Rectal smooth muscle tissue (tissue), 1 donor: ENCODE measurements at regions not wholly inside any gene's neighbourhood (a gene's known extent, or its start where the extent isn't known, plus 50 kb on each side); places are given as distances from the start of the nearest gene placed in this dataset.

Source experiments
- H3K27ac ChIP-seq: one replicate; pipeline ENCODE4 v1.7.0; 2013; ENCODE audit warnings: low read depth, low read length, inconsistent platforms
- H3K27me3 ChIP-seq: one replicate; pipeline ENCODE4 v1.7.0; 2013; ENCODE audit warnings: low read length; ENCODE audit not compliant: control insufficient read depth, insufficient read depth
- H3K36me3 ChIP-seq: one replicate; pipeline ENCODE4 v1.7.0; 2013; ENCODE audit warnings: low read length; ENCODE audit not compliant: control insufficient read depth, insufficient read depth
- H3K4me1 ChIP-seq: one replicate; pipeline ENCODE4 v1.7.0; 2013; ENCODE audit warnings: low read length; ENCODE audit not compliant: control insufficient read depth, insufficient read depth
- H3K4me3 ChIP-seq: one replicate; pipeline ENCODE4 v1.7.0; 2013; ENCODE audit warnings: low read length
- H3K9ac ChIP-seq: one replicate; pipeline ENCODE4 v1.7.0; 2013; ENCODE audit warnings: low read length

GRCh38 chr4:141448490-141448889 is 187.9 kb upstream of the IL15 start:
- Histone ChIP-seq H3K36me3 (no peaks in the 10 kb centered on the region), H3K4me1 (no peaks in the 10 kb centered on the region), H3K27ac (no peak overlapping the region), H3K27me3 (no peaks in the 10 kb centered on the region), H3K4me3 (no peak overlapping the region), H3K9ac (no peak overlapping the region)

- no peak overlapping the region for H3K27ac ChIP-seq
- H3K9ac ChIP-seq = no peak overlapping the region
- no peaks in the 10 kb centered on the region for H3K36me3 ChIP-seq
- H3K4me1 ChIP-seq = no peaks in the 10 kb centered on the region
- no peak overlapping the region for H3K4me3 ChIP-seq
- H3K27me3 ChIP-seq = no peaks in the 10 kb centered on the region
Measured at GRCh38 chr4:141449927-141450326, 186.5 kb upstream of the IL15 start.

- Histone ChIP-seq H3K4me1 (no peaks in the 10 kb centered on the region), H3K27ac (no peak overlapping the region), H3K36me3 (no peaks in the 10 kb centered on the region), H3K4me3 (no peak overlapping the region), H3K9ac (no peak overlapping the region), H3K27me3 (no peaks in the 10 kb centered on the region)
Measured at GRCh38 chr4:141455651-141456050, 180.7 kb upstream of the IL15 start.

GRCh38 chr4:141457653-141458052 is 178.7 kb upstream of the IL15 start:
- Histone ChIP-seq H3K4me1 (no peaks in the 10 kb centered on the region), H3K4me3 (no peak overlapping the region), H3K27ac (no peak overlapping the region), H3K27me3 (no peaks in the 10 kb centered on the region), H3K36me3 (no peaks in the 10 kb centered on the region), H3K9ac (no peak overlapping the region)

GRCh38 chr4:141458501-141458900 is 177.9 kb upstream of the IL15 start:
- Histone ChIP-seq H3K4me1 (no peaks in the 10 kb centered on the region), H3K27ac (no peak overlapping the region), H3K4me3 (no peak overlapping the region), H3K36me3 (no peaks in the 10 kb centered on the region), H3K27me3 (no peaks in the 10 kb centered on the region), H3K9ac (no peak overlapping the region)

GRCh38 chr4:141459020-141459419 is 177.4 kb upstream of the IL15 start:
- no peak overlapping the region for H3K4me3 ChIP-seq
- no peaks in the 10 kb centered on the region for H3K27me3 ChIP-seq
- H3K4me1 ChIP-seq = no peaks in the 10 kb centered on the region
- no peaks in the 10 kb centered on the region for H3K36me3 ChIP-seq
- H3K27ac ChIP-seq = no peak overlapping the region
- no peak overlapping the region for H3K9ac ChIP-seq

- H3K4me3 ChIP-seq = no peak overlapping the region
Measured at GRCh38 chr4:141462361-141462760, 174.0 kb upstream of the IL15 start.

GRCh38 chr4:141463678-141464077 is 172.7 kb upstream of the IL15 start:
- H3K9ac ChIP-seq = no peak overlapping the region
- H3K36me3 ChIP-seq = no peaks in the 10 kb centered on the region
- H3K4me1 ChIP-seq = no peaks in the 10 kb centered on the region
- no peak overlapping the region for H3K27ac ChIP-seq
- H3K27me3 ChIP-seq = no peaks in the 10 kb centered on the region
- H3K4me3 ChIP-seq = no peak overlapping the region

More at GRCh38 chr4:141462361-141462760, 174.0 kb upstream of the IL15 start:
- Histone ChIP-seq H3K27me3 (no peaks in the 10 kb centered on the region), H3K4me1 (no peaks in the 10 kb centered on the region), H3K27ac (no peak overlapping the region), H3K9ac (no peak overlapping the region), H3K36me3 (no peaks in the 10 kb centered on the region)

- H3K9ac ChIP-seq = no peak overlapping the region
- no peak overlapping the region for H3K4me3 ChIP-seq
- no peaks in the 10 kb centered on the region for H3K4me1 ChIP-seq
- H3K27ac ChIP-seq = no peak overlapping the region
- no peaks in the 10 kb centered on the region for H3K36me3 ChIP-seq
- no peaks in the 10 kb centered on the region for H3K27me3 ChIP-seq
Measured at GRCh38 chr4:141464366-141464765, 172.0 kb upstream of the IL15 start.

- no peak overlapping the region for H3K4me3 ChIP-seq
- H3K9ac ChIP-seq = no peak overlapping the region
- no peaks in the 10 kb centered on the region for H3K27me3 ChIP-seq
- no peaks in the 10 kb centered on the region for H3K4me1 ChIP-seq
- H3K36me3 ChIP-seq = no peaks in the 10 kb centered on the region
- H3K27ac ChIP-seq = no peak overlapping the region
Measured at GRCh38 chr4:141465171-141465570, 171.2 kb upstream of the IL15 start.

GRCh38 chr4:141467225-141467624 is 169.2 kb upstream of the IL15 start:
- H3K4me1 ChIP-seq = no peaks in the 10 kb centered on the region
- H3K27me3 ChIP-seq = no peaks in the 10 kb centered on the region
- no peak overlapping the region for H3K27ac ChIP-seq
- H3K36me3 ChIP-seq = no peaks in the 10 kb centered on the region
- no peak overlapping the region for H3K4me3 ChIP-seq
- no peak overlapping the region for H3K9ac ChIP-seq

- Histone ChIP-seq H3K4me3 (no peak overlapping the region), H3K27me3 (no peaks in the 10 kb centered on the region), H3K9ac (no peak overlapping the region), H3K36me3 (no peaks in the 10 kb centered on the region), H3K4me1 (no peaks in the 10 kb centered on the region), H3K27ac (no peak overlapping the region)
Measured at GRCh38 chr4:141469392-141469791, 167.0 kb upstream of the IL15 start.

GRCh38 chr4:141473026-141473540 is 163.3 kb upstream of the IL15 start:
- no peak overlapping the region for H3K4me3 ChIP-seq

More at GRCh38 chr4:141473026-141473540, 163.3 kb upstream of the IL15 start:
- Histone ChIP-seq H3K27me3 (no peaks in the 10 kb centered on the region), H3K4me1 (no peaks in the 10 kb centered on the region), H3K36me3 (no peaks in the 10 kb centered on the region), H3K27ac (no peak overlapping the region), H3K9ac (no peak overlapping the region)
